ENCODE measurements at regions not wholly inside any gene's neighbourhood (a gene's known extent, or its start where the extent isn't known, plus 50 kb on each side); places are given as distances from the start of the nearest gene placed in this dataset.

DNA sequence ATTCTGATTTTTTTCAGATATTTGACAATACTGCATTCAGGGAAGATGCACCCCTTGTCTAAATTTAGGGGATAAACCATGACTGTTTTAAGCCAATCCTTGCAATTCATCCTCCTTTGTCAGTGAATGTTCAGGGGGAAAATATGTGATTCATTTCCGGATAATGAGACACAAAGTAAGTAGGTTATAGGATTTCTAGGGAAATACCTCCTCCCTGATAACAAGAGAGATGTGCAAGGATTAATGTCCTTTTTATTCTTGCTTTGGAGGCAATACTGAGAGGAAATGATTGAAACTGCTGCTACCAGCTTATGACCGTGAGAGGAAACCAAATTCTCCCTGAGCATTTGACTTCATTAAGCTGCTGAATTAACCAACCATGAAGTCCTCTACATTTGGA lies 161.3 kb upstream of the EYA4 start:
- Histone ChIP-seq H3K27ac (no peak overlapping the region), H3K9me3 (no peaks in the 10 kb centered on the region), H3K36me3 (no peaks in the 10 kb centered on the region), H3K27me3 (ENCODE audit: low read depth) (no peaks in the 10 kb centered on the region), H3K4me3 (no peak overlapping the region), H3K4me1 (no peaks in the 10 kb centered on the region)
- intact Hi-C loops (cut with DNase I), result no loop called here
- TF ChIP-seq, protein P1, sequence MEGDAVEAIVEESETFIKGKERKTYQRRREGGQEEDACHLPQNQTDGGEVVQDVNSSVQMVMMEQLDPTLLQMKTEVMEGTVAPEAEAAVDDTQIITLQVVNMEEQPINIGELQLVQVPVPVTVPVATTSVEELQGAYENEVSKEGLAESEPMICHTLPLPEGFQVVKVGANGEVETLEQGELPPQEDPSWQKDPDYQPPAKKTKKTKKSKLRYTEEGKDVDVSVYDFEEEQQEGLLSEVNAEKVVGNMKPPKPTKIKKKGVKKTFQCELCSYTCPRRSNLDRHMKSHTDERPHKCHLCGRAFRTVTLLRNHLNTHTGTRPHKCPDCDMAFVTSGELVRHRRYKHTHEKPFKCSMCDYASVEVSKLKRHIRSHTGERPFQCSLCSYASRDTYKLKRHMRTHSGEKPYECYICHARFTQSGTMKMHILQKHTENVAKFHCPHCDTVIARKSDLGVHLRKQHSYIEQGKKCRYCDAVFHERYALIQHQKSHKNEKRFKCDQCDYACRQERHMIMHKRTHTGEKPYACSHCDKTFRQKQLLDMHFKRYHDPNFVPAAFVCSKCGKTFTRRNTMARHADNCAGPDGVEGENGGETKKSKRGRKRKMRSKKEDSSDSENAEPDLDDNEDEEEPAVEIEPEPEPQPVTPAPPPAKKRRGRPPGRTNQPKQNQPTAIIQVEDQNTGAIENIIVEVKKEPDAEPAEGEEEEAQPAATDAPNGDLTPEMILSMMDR (IDR thresholded peaks at IDR 0.05), result no peak
- ATAC-seq (no peak), DNase-seq (no peak)

DNA sequence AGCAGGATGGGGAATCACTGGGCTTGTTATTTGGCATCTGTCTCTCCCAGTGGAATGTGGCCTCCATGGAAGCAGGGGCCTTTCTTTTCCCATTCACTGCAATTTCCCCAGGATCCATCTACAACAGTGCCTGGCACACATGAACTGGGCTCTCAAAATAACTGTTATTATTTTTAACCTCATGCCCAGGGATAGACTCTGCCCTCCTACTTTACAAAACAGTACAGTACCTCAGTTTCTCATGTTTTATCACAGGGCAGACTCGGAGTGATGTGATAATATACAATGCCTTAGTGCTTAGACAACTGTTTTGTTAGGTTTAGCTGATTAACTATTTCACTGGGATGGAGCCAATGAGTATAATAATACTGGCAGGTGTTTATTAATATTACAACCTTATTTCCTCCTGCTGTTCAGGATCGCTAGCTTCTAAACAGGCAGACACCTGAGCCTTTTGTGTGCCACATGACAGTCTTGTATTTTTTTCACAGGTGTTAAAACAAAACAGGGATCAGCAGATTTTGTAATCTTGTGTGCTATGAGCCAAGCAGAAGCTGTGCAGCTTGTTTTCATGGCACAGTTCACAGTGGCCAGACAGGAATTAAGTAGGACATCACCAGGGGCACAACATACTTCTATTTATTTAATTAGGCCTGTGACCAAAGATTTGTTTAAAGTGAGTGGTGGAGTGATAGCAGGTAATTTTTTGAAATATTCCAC lies 157.7 kb upstream of the EYA4 start:
- DNase-seq (no peak), ATAC-seq (no peak)
- intact Hi-C loops (cut with DNase I), result no loop called here
- no peaks in the 10 kb centered on the region for H3K36me3 ChIP-seq
- H3K27me3 ChIP-seq (ENCODE audit: low read depth), result no peaks in the 10 kb centered on the region
- H3K4me3 ChIP-seq, result no peak overlapping the region
- H3K9me3 ChIP-seq, result no peaks in the 10 kb centered on the region
- TF ChIP-seq, protein P1 (IDR thresholded peaks at IDR 0.05), result no peak
- H3K4me1 ChIP-seq, result no peaks in the 10 kb centered on the region
- H3K27ac ChIP-seq, result no peak overlapping the region

DNA sequence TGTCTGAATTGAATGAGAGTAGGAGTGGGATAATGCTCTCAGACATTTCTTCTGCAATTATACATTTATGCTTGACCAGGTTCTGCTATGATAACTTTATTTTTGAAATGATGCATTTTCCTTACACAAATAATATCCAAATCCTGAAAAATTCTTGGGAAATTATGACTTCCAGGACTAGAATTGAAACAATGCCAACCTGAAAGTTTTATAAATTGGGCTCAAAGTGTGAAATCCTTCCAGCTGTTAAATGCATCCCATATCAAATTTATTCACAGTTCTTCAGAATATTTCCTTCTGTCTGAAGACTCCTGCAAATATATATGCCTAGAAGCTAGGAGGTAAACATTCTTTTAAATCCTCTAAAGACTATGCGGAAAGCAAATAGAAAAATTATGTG lies 155.7 kb upstream of the EYA4 start:
- TF ChIP-seq, protein P1 (IDR thresholded peaks at IDR 0.05), result no peak

DNA sequence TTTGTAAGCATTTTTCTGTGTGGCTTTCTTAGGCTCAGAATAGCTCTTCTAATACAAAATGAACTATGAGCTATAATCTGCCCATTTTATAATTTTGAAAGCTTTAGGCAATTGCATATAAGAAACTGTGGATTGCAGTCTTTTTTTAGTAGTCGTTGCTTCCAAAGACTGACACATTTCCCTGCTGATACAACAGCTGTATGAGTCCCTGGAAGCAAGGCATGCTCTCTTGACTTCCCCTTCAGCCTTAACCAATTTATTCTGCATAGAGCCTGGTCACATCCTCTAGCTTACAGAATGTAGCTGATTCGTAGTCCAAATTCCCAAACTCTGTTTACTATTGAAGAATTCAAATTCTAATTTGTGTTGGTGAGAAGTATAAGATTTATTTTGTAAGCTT lies 155.3 kb upstream of the EYA4 start:
- H3K36me3 ChIP-seq, result no peaks in the 10 kb centered on the region
- H3K27ac ChIP-seq, result no peak overlapping the region
- no peaks in the 10 kb centered on the region for H3K27me3 ChIP-seq (ENCODE audit: low read depth)
- no peaks in the 10 kb centered on the region for H3K4me1 ChIP-seq
- ATAC-seq, result no peak
- no peak overlapping the region for H3K4me3 ChIP-seq
- TF ChIP-seq, protein P1 (IDR thresholded peaks at IDR 0.05), result no peak
- intact Hi-C loops (cut with DNase I), result no loop called here
- no peak for DNase-seq
- no peaks in the 10 kb centered on the region for H3K9me3 ChIP-seq

More for the DNA sequence above, 155.7 kb upstream of the EYA4 start:
- no peak for ATAC-seq
- intact Hi-C loops (cut with DNase I), result no loop called here
- Histone ChIP-seq H3K36me3 (no peaks in the 10 kb centered on the region), H3K4me3 (no peak overlapping the region), H3K27ac (no peak overlapping the region), H3K9me3 (no peaks in the 10 kb centered on the region), H3K4me1 (no peaks in the 10 kb centered on the region), H3K27me3 (ENCODE audit: low read depth) (no peaks in the 10 kb centered on the region)
- DNase-seq, result no peak

DNA sequence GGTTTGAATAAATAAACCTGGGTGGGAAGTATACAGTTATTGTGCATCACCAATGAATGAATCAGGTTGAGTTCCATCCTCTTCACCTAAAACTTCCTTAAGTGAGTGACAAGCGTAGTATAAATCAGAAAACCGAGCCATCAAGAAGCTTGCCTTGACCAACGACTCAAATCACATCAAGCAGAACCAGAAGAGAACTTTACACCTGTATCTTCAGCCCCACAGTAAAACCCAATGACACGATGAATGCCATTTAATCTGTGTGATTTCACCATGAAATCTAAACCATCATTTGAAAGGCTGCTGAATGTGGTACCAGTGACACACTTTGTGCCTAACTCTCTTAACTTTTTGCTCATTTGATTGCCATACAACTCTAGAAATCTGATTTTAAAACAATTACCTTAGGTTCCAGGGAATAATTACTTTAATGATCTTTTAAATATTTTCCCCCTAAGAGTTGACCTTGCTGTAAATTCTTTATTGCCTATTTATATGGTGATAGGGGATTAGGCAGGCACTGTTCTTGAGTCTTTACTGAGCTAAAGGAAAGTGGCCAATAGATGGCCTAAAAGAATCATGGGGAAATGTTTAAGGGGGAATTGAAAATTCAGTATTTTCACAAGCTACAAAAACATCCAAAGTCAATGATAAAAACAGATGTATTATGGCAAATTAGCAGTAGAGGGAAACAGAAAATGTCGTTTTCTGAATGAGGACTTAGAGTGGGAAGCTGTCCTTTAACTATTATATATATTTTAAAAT lies 152.0 kb upstream of the EYA4 start:
- ATAC-seq, result no peak
- no peaks in the 10 kb centered on the region for H3K4me1 ChIP-seq
- no peak overlapping the region for H3K4me3 ChIP-seq
- no peak overlapping the region for H3K27ac ChIP-seq
- no peak for DNase-seq
- no peaks in the 10 kb centered on the region for H3K36me3 ChIP-seq
- intact Hi-C loops (cut with DNase I), result no loop called here
- H3K27me3 ChIP-seq (ENCODE audit: low read depth), result no peaks in the 10 kb centered on the region
- H3K9me3 ChIP-seq, result no peaks in the 10 kb centered on the region
- TF ChIP-seq, protein P1 (IDR thresholded peaks at IDR 0.05), result no peak

Data from lower lobe of right lung (tissue), 2 donors.